HG03196 (cell line): ENCODE measurements at regions not wholly inside any gene's neighbourhood (a gene's known extent, or its start where the extent isn't known, plus 50 kb on each side); places are given as distances from the start of the nearest gene placed in this dataset.
"Not testable (repeated sequence)": the region's sequence is repeated elsewhere in the genome, so short reads cannot be mapped to it uniquely, and the experiment has no call there.

ENCODE experiments used
- ATAC-seq: cut with Tn5 transposase; IDR thresholded peaks from one replicate; pipeline ENCODE4 v1.9.1; 2021; ENCODE audit not compliant: unreplicated experiment

GRCh38 chr6:28621268-28621667 lies 95.6 kb downstream of the GPX5 start:
- not testable (repeated sequence) for ATAC-seq

GRCh38 chr6:28623242-28623641 lies 97.6 kb downstream of the GPX5 start:
- not testable (repeated sequence) for ATAC-seq

GRCh38 chr6:28626386-28626785 lies 100.7 kb downstream of the GPX5 start:
- not testable (repeated sequence) for ATAC-seq

- ATAC-seq: no peak
These were observed 106.7 kb downstream of the GPX5 start for GRCh38 chr6:28632326-28632851.

GRCh38 chr6:28633445-28634215 lies 107.9 kb downstream of the GPX5 start:
- ATAC-seq: no peak

- ATAC-seq: no peak
These were observed 108.7 kb downstream of the GPX5 start for GRCh38 chr6:28634411-28634760.

- no peak for ATAC-seq
These were observed 109.3 kb downstream of the GPX5 start for GRCh38 chr6:28634761-28635546.

- ATAC-seq: no peak
These were observed 110.0 kb downstream of the GPX5 start for GRCh38 chr6:28635547-28636158.

- ATAC-seq: no peak
These were observed 113.2 kb downstream of the GPX5 start for GRCh38 chr6:28638787-28639430.

- ATAC-seq: not testable (repeated sequence)
These were observed 114.0 kb downstream of the GPX5 start for GRCh38 chr6:28639445-28640290.

- ATAC-seq: no peak
These were observed 117.5 kb downstream of the GPX5 start for GRCh38 chr6:28643017-28643740.

- no peak for ATAC-seq
These were observed 121.0 kb downstream of the GPX5 start for GRCh38 chr6:28646650-28647049.

GRCh38 chr6:28648035-28648877 lies 122.6 kb downstream of the GPX5 start:
- no peak for ATAC-seq

- no peak for ATAC-seq
These were observed 123.2 kb downstream of the GPX5 start for GRCh38 chr6:28648878-28649375.

GRCh38 chr6:28651161-28651560 lies 125.5 kb downstream of the GPX5 start:
- ATAC-seq: no peak

GRCh38 chr6:28653876-28654275 lies 128.2 kb downstream of the GPX5 start:
- no peak for ATAC-seq

GRCh38 chr6:28655164-28655563 lies 129.5 kb downstream of the GPX5 start:
- ATAC-seq: no peak

GRCh38 chr6:28656715-28657114 lies 131.0 kb downstream of the GPX5 start:
- ATAC-seq: no peak

- no peak for ATAC-seq
These were observed 131.7 kb downstream of the GPX5 start for GRCh38 chr6:28657381-28657768.
